ENCODE measurements at regions not wholly inside any gene's neighbourhood (a gene's known extent, or its start where the extent isn't known, plus 50 kb on each side); places are given as distances from the start of the nearest gene placed in this dataset.
"Not testable (repeated sequence)": the region's sequence is repeated elsewhere in the genome, so short reads cannot be mapped to it uniquely, and the experiment has no call there.

DNA sequence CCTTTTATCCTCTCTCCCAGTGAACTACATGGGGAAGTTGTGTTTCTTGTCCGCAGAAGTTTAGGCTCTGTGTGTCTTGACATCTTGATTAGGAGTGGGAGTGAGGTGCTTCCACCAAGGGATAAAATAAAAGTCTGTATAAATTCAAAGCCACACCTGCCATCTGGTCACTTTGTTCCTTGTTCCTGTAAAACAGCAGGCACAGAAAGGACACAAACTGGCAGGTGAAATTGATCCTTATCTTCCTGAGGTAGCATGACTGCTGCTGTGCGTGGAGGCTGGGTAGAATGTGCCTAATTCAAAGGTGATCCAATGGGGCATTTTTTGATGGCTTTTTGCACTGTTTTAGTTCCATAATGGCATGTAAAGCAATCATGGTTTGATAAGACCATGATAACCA lies 104.3 kb upstream of the KITLG start:
- no peak overlapping the region for H3K4me3 ChIP-seq (ENCODE audit: low read depth, low read length)
- POLR2A ChIA-PET = no interaction called here
- TF ChIP-seq, protein P1, sequence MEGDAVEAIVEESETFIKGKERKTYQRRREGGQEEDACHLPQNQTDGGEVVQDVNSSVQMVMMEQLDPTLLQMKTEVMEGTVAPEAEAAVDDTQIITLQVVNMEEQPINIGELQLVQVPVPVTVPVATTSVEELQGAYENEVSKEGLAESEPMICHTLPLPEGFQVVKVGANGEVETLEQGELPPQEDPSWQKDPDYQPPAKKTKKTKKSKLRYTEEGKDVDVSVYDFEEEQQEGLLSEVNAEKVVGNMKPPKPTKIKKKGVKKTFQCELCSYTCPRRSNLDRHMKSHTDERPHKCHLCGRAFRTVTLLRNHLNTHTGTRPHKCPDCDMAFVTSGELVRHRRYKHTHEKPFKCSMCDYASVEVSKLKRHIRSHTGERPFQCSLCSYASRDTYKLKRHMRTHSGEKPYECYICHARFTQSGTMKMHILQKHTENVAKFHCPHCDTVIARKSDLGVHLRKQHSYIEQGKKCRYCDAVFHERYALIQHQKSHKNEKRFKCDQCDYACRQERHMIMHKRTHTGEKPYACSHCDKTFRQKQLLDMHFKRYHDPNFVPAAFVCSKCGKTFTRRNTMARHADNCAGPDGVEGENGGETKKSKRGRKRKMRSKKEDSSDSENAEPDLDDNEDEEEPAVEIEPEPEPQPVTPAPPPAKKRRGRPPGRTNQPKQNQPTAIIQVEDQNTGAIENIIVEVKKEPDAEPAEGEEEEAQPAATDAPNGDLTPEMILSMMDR (IDR thresholded peaks at IDR 0.05; ENCODE audit: insufficient read depth, low read length, missing control alignments) = no peak
- DNase-seq (ENCODE audit: low read depth, low spot score) = no peak
- CTCF ChIA-PET = no interaction called here

DNA sequence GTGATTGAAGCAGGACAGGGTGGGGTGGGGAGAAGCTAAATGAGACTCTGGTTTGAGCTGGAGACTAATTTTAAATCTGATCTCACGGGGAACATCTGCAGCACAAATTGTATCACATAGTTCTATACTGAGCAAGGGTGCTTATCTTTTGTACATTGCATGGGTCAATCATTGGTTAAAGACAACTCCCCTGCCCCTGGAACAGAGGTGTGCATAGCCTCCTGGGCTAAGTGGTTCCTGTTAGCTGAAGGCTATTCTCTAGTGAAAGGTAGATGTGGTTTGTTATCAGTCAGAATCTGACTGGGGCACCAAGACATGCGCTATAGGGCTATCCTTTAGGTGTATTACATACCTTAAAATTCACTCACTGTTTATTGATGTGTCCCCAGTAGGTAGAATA lies 103.9 kb upstream of the KITLG start:
- ChIA-PET POLR2A (no interaction called here), CTCF (no interaction called here)
- DNase-seq (ENCODE audit: low read depth, low spot score) = no peak
- TF ChIP-seq, protein P1 (IDR thresholded peaks at IDR 0.05; ENCODE audit: insufficient read depth, low read length, missing control alignments) = no peak
- H3K4me3 ChIP-seq (ENCODE audit: low read depth, low read length) = no peak overlapping the region

DNA sequence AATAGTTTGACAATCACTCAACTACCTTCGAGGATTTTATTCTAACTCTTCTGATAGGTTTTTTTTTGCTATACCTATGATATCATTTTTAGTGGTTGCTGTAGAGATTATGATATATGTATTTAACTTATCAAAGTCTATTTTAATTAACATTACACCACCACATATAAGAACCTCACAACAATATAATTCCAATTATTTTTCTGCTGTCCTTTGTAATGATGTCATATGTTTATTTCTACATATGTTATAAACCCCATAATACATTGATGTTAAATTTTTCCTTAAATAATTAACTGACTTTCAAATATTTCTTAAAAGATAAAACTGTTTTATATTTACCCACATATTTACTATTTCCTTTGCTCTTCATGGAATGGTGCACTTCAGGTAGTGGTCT lies 103.4 kb upstream of the KITLG start:
- H3K4me3 ChIP-seq (ENCODE audit: low read depth, low read length) = no peak overlapping the region
- TF ChIP-seq, protein P1 (IDR thresholded peaks at IDR 0.05; ENCODE audit: insufficient read depth, low read length, missing control alignments) = no peak
- ChIA-PET POLR2A (no interaction called here), CTCF (no interaction called here)
- no peak for DNase-seq (ENCODE audit: low read depth, low spot score)

DNA sequence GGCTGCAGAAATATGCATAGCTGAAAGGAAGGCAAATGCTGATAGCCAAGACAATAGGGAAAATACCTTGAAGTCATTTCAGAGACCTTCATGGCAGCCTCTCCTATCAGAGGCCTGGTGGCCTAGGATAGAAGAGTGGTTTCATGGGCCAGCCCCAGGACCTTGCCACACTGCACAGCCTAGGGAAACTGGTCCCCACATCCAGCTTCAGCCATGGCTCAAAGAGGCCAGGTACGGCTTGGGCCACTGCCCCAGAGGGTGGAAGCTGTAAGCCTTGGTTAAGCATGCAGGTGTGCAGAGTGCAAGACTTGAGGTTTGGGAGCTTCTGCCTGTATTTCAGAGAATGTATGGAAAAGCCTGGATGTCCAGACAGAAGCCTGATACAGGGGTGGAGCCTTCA lies 101.0 kb upstream of the KITLG start:
- ChIA-PET POLR2A (no interaction called here), CTCF (no interaction called here)
- DNase-seq (ENCODE audit: low read depth, low spot score) = no peak
- no peak overlapping the region for H3K4me3 ChIP-seq (ENCODE audit: low read depth, low read length)
- TF ChIP-seq, protein P1 (IDR thresholded peaks at IDR 0.05; ENCODE audit: insufficient read depth, low read length, missing control alignments) = no peak

DNA sequence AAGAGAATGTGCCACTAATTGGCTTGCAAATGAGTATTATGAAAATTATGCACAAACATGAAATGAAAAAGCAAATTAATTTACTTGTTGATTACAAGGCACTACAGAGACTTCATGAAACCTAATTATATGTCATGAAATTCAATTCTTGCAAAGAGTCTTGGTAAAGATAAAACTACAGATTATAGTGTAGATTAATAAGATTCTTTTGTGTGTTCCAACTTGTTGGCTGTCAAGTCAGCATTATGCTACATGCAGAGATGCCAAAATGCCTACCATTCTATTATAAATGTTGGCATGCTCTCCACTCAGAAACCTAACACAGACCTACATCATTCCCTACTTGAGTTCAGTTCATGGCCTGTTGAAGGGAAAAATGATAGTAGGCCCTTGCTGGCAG lies 97.2 kb upstream of the KITLG start:
- TF ChIP-seq, protein P1 (IDR thresholded peaks at IDR 0.05; ENCODE audit: insufficient read depth, low read length, missing control alignments) = no peak
- ChIA-PET CTCF (interaction anchor here (1.0 kb wide), 1 partner anchor 13 kb away, joined by 3 read pairs; no protein-coding TSS in a partner anchor), POLR2A (no interaction called here)
- no peak overlapping the region for H3K4me3 ChIP-seq (ENCODE audit: low read depth, low read length)
- no peak for DNase-seq (ENCODE audit: low read depth, low spot score)

DNA sequence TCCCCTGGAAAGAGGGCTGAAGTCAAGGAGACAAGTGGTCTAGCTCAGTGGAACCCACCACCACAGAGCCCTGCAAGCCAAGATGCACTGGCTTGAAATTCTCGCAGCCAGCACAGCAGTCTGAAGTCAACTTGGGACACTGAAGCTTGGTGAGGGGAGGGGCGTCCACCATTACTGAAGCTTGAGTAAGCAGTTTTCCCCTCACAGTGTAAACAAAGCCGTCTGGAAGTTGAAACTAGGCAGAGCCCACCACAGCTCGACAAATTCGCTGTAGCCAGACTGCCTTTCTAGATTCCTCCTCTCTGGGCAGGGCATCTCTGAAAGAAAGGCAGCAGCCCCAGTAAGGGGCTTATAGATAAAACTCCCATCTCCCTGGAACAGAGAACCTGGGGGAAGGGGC lies 87.3 kb upstream of the KITLG start:
- CTCF ChIA-PET; POLR2A ChIA-PET; DNase-seq (ENCODE audit: low read depth, low spot score); H3K4me3 ChIP-seq (ENCODE audit: low read depth, low read length): not testable (repeated sequence)

DNA sequence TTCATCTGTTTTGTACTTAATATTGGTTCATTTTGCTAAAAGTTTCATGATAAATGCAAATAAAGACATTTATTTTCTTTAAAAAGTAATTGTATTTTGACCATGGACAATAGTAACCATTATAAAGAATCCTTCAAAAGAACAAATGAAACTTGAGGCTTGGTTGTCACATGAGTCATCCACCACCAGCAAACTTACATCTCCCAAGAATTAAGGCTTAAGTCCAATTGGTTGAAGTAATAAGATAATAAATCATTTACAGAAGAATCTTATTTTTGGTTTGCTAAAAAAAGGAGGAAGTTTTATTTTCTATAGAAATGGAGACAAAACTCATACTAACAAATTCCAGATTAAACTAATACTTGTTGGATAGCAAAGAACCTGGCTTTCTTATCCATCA lies 84.8 kb upstream of the KITLG start:
- CTCF ChIA-PET = no interaction called here
- TF ChIP-seq, protein P1 (IDR thresholded peaks at IDR 0.05; ENCODE audit: insufficient read depth, low read length, missing control alignments) = no peak
- H3K4me3 ChIP-seq (ENCODE audit: low read depth, low read length) = no peak overlapping the region
- no peak for DNase-seq (ENCODE audit: low read depth, low spot score)
- POLR2A ChIA-PET = no interaction called here
